Adrenal gland (tissue), 9 donors: ENCODE measurements at regions not wholly inside any gene's neighbourhood (a gene's known extent, or its start where the extent isn't known, plus 50 kb on each side); places are given as distances from the start of the nearest gene placed in this dataset.

ENCODE experiments used
- DNase-seq, 7 donors: peaks; one replicate each; pipeline ENCODE4 v3.0.0-alpha.2; 2019 to 2020
- H3K27ac ChIP-seq, 5 donors: fragments of 200-600 bp; sonication (generic) in 4 of 5; 1 replicate in 3 of 5; 2 replicates in 2 of 5; pipeline versions ENCODE4 v1.5.1 to v1.8.0; 2016 to 2020; ENCODE audit warnings: mild to moderate bottlenecking in 1 of 5
- H3K27me3 ChIP-seq: fragments of 200-600 bp; 2 replicates; pipeline ENCODE4 v1.8.0; 2021
- H3K36me3 ChIP-seq, 2 donors: fragments of 200-600 bp; replicated peaks in 1 of 2; 1 replicate in 1 of 2; 2 replicates in 1 of 2; pipeline versions ENCODE4 v1.5.1 to v1.8.0; 2018 to 2022
- H3K4me1 ChIP-seq, 2 donors: fragments of 200-600 bp; replicated peaks in 1 of 2; 1 replicate in 1 of 2; 2 replicates in 1 of 2; pipeline versions ENCODE4 v1.5.1 to v1.8.0; 2018 to 2021
- H3K4me3 ChIP-seq, 4 donors: fragments of 200-600 bp; sonication (generic) in 3 of 4; one replicate each; pipeline ENCODE4 v1.5.1; 2016 to 2018
- H3K9me3 ChIP-seq, 3 donors: fragments of 200-600 bp; sonication (generic) in 1 of 3; replicated peaks in 1 of 3; 1 replicate in 2 of 3; 2 replicates in 1 of 3; pipeline versions ENCODE4 v1.5.1 to v1.8.0; 2016 to 2021
- POLR2A ChIP-seq, 2 donors: fragments of 450-650 bp; IDR thresholded peaks; one replicate each; pipeline ENCODE4 v1.6.1; 2017; ENCODE audit warnings: antibody characterized with exemption in 2 of 2, mild to moderate bottlenecking in 2 of 2, moderate library complexity in 1 of 2
- WGBS, 4 donors: extraction: QIAGEN DNeasy Blood & Tissue Kit in 2 of 4; methylation state at CpG; one replicate each; pipeline versions ENCODE4 v1.1.5 to v1.1.7; 2013 to 2017; 5-methylcytosine and 5-hydroxymethylcytosine counted together
- intact Hi-C, 2 donors: fragments of 100-400 bp; cut with DNase I; formaldehyde crosslinking; loops; one replicate each; pipeline versions ENCODE4 v1.14.1 to v1.15.0; 2022 to 2023
- TF ChIP-seq, protein P1 (sequence below), 6 experiments: fragments of 450-650 bp in 4 of 6; fragments of 200-600 bp in 2 of 6; sonication (generic) in 1 of 6; IDR thresholded peaks; 1 replicate in 5 of 6; 2 replicates in 1 of 6; pipeline versions ENCODE4 v1.5.1 to v1.8.0; 2016 to 2021; ENCODE audit warnings: antibody characterized with exemption in 6 of 6, mild to moderate bottlenecking in 2 of 6, moderate library complexity in 1 of 6
- donor health status: healthy with polysubstance abuse.
- donor health status: Bipolar disorder and iron deficiency.
- donor health status: DM: yes; HTN: yes; CAD: no.
- donor health status: DM: no; HTN: no; CAD: no.
- donor health status: DM: no; HTN: no; CAD: no.

DNA sequence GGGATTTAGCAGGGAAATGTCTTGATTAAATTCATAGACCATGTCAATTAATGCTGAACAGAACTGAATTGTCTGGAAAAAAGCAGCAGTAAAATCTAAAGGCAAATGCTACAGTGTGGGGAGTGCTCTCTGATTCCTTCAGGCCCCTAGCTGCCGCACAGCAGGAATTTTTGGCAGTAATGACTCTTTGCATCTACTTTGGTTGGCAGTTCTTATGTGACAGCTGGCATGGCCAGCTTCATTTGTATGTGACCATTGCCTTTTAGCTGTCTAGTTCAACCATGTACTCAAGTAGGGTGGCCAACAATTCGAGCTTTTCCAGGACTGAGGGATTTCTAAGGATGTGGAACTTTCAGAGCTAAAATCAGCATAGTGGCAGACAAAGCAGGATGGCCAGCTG is 499.1 kb upstream of the MAN1A1 start:
- H3K4me3 ChIP-seq, result no peak overlapping the region
- intact Hi-C loops, result no loop called here
- no peaks in the 10 kb centered on the region for H3K27me3 ChIP-seq
- H3K9me3 ChIP-seq, result no peaks in the 10 kb centered on the region
- 82 to 98% (median 91%) methylated on average over 2 of the region's 2 CpGs for WGBS, 4 donors
- H3K36me3 ChIP-seq, result no peaks in the 10 kb centered on the region
- TF ChIP-seq, protein P1, sequence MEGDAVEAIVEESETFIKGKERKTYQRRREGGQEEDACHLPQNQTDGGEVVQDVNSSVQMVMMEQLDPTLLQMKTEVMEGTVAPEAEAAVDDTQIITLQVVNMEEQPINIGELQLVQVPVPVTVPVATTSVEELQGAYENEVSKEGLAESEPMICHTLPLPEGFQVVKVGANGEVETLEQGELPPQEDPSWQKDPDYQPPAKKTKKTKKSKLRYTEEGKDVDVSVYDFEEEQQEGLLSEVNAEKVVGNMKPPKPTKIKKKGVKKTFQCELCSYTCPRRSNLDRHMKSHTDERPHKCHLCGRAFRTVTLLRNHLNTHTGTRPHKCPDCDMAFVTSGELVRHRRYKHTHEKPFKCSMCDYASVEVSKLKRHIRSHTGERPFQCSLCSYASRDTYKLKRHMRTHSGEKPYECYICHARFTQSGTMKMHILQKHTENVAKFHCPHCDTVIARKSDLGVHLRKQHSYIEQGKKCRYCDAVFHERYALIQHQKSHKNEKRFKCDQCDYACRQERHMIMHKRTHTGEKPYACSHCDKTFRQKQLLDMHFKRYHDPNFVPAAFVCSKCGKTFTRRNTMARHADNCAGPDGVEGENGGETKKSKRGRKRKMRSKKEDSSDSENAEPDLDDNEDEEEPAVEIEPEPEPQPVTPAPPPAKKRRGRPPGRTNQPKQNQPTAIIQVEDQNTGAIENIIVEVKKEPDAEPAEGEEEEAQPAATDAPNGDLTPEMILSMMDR (IDR thresholded peaks at IDR 0.05), result no peak
- no peak for TF ChIP-seq POLR2A (IDR thresholded peaks at IDR 0.05)
- DNase-seq, result no peak
- H3K27ac ChIP-seq, result no peak overlapping the region
- H3K4me1 ChIP-seq, result no peaks in the 10 kb centered on the region

DNA sequence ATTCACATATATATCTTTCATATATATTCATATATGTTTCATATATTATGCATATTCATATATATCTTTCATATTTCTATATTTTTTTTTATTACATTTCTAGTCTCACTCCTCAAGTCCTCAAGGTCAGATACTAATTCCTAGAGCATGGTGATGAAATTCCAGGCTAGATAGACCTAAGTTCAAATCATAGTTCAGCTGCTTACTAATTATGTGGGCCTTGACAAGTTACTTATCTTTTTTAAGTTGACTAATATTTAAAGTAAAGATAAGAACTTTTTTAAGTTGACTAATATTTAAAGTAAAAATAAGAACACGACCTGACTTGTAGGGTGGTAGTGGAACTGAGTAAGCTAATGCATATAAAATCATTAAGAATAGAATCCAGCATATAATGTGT is 495.6 kb upstream of the MAN1A1 start:
- TF ChIP-seq POLR2A (IDR thresholded peaks at IDR 0.05), result no peak
- TF ChIP-seq, protein P1 (IDR thresholded peaks at IDR 0.05), result no peak
- Histone ChIP-seq H3K4me3 (no peak overlapping the region), H3K27me3 (no peaks in the 10 kb centered on the region), H3K4me1 (no peaks in the 10 kb centered on the region), H3K9me3 (no peaks in the 10 kb centered on the region), H3K27ac (no peak overlapping the region), H3K36me3 (no peaks in the 10 kb centered on the region)
- WGBS, 4 donors, result 39 to 52% (median 44%) methylated on average over 1 of the region's 1 CpG
- intact Hi-C loops, result no loop called here
- no peak for DNase-seq

DNA sequence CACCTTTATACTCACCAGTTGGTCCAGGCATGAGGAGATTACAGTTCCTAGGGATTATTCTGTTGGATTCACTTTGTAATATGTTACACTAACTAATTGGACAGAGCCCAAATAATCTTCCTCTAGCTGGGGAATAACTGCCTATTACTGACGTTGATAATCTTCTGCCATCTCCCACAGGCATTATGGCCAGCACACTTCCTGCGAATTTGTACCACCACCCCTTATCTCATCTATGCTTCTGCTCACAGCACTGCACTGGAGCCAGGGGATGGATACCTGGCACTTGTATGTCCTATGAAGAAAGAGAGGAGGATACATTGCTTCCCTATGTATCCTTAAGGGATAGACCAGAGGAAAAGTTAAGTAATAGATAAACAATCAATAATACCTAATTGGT is 494.8 kb upstream of the MAN1A1 start:
- WGBS, 4 donors, result 23 to 58% (median 32%) methylated on average over 2 of the region's 2 CpGs
- Histone ChIP-seq H3K27ac (no peak overlapping the region), H3K36me3 (no peaks in the 10 kb centered on the region), H3K9me3 (no peaks in the 10 kb centered on the region), H3K4me1 (no peaks in the 10 kb centered on the region), H3K27me3 (no peaks in the 10 kb centered on the region), H3K4me3 (no peak overlapping the region)
- intact Hi-C loops, result no loop called here
- DNase-seq, result no peak
- no peak for TF ChIP-seq POLR2A (IDR thresholded peaks at IDR 0.05)

DNA sequence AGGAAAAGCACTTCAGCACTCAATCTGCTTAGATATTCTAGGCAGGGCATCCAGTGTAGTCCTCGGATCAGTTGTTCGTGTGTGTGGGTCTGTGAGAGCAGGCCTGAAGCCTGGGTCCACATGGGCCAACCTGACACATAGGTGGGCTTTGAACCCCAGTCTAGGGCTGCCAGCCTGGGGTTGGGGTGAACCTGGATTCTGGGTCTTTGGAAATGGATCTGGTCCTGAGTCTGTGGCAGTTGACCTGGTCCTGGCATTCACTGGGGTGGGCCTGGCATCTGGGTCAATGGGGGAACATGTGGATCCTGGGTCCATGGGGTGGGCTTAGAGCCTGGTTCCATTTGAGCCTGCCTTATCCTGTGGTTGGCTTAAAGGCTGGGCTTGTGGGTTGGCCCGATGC is 492.6 kb upstream of the MAN1A1 start:
- H3K4me1 ChIP-seq, result no peaks in the 10 kb centered on the region
- no peaks in the 10 kb centered on the region for H3K27me3 ChIP-seq
- no peaks in the 10 kb centered on the region for H3K36me3 ChIP-seq
- intact Hi-C loops, result no loop called here
- TF ChIP-seq, protein P1 (IDR thresholded peaks at IDR 0.05), result no peak
- TF ChIP-seq POLR2A (IDR thresholded peaks at IDR 0.05), result no peak
- no peaks in the 10 kb centered on the region for H3K9me3 ChIP-seq
- no peak overlapping the region for H3K27ac ChIP-seq
- WGBS, 4 donors, result 57 to 95% (median 84%) methylated on average over 2 to 3 of the region's 3 CpGs
- H3K4me3 ChIP-seq, result no peak overlapping the region
- no peak for DNase-seq

DNA sequence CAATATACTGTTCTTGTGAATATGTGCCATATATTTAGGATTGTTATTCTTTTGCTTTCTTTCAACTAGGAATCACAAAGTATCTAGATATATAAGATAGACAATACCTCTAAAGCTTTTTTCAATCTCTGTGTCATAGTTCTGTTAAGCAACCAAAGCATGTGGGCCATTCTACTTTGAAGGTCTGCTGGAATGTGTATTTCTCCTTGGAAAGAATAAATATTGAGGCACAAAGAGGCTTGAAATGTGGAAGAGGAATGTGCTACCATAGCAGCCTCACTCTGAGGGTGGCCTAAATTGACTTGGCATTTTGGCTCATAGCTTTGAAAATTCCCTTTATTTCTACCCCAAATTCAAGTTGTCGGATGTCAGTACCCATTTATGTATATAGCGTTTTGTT is 488.5 kb upstream of the MAN1A1 start:
- Histone ChIP-seq H3K4me1 (no peaks in the 10 kb centered on the region), H3K27me3 (no peaks in the 10 kb centered on the region), H3K4me3 (no peak overlapping the region), H3K27ac (no peak overlapping the region), H3K36me3 (no peaks in the 10 kb centered on the region), H3K9me3 (no peaks in the 10 kb centered on the region)
- intact Hi-C loops, result no loop called here
- DNase-seq, result no peak
- 89 to 96% (median 93%) methylated on average over 2 of the region's 2 CpGs for WGBS, 4 donors
- TF ChIP-seq, protein P1 (IDR thresholded peaks at IDR 0.05), result no peak
- no peak for TF ChIP-seq POLR2A (IDR thresholded peaks at IDR 0.05)
